ENCODE measurements at regions not wholly inside any gene's neighbourhood (a gene's known extent, or its start where the extent isn't known, plus 50 kb on each side); places are given as distances from the start of the nearest gene placed in this dataset.
"Not testable (repeated sequence)": the region's sequence is repeated elsewhere in the genome, so short reads cannot be mapped to it uniquely, and the experiment has no call there.

GRCh38 chr6:71203206-71203605 lies 85.4 kb upstream of the OGFRL1 start:
- DNase-seq (ENCODE audit: low spot score), result no peak

- no peak for DNase-seq (ENCODE audit: low spot score)
Measured at GRCh38 chr6:71204741-71205140, 83.9 kb upstream of the OGFRL1 start.

GRCh38 chr6:71205336-71205956 lies 83.2 kb upstream of the OGFRL1 start:
- no peak for DNase-seq (ENCODE audit: low spot score)

- no peak for DNase-seq (ENCODE audit: low spot score)
Measured at GRCh38 chr6:71206089-71206488, 82.5 kb upstream of the OGFRL1 start.

GRCh38 chr6:71209206-71209605 lies 79.4 kb upstream of the OGFRL1 start:
- no peak for DNase-seq (ENCODE audit: low spot score)

- no peak for DNase-seq (ENCODE audit: low spot score)
Measured at GRCh38 chr6:71209626-71210025, 79.0 kb upstream of the OGFRL1 start.

- no peak for DNase-seq (ENCODE audit: low spot score)
Measured at GRCh38 chr6:71211799-71212198, 76.8 kb upstream of the OGFRL1 start.

GRCh38 chr6:71220466-71220865 lies 68.1 kb upstream of the OGFRL1 start:
- no peak for DNase-seq (ENCODE audit: low spot score)

GRCh38 chr6:71222671-71223070 lies 65.9 kb upstream of the OGFRL1 start:
- no peak for DNase-seq (ENCODE audit: low spot score)

- no peak for DNase-seq (ENCODE audit: low spot score)
Measured at GRCh38 chr6:71224011-71224410, 64.6 kb upstream of the OGFRL1 start.

GRCh38 chr6:71226151-71226550 lies 62.5 kb upstream of the OGFRL1 start:
- no peak for DNase-seq (ENCODE audit: low spot score)

- no peak for DNase-seq (ENCODE audit: low spot score)
Measured at GRCh38 chr6:71228461-71229041, 60.1 kb upstream of the OGFRL1 start.

GRCh38 chr6:71229477-71229876 lies 59.1 kb upstream of the OGFRL1 start:
- no peak for DNase-seq (ENCODE audit: low spot score)

GRCh38 chr6:71232890-71233289 lies 55.7 kb upstream of the OGFRL1 start:
- not testable (repeated sequence) for DNase-seq (ENCODE audit: low spot score)

GRCh38 chr6:71236926-71237434 lies 51.6 kb upstream of the OGFRL1 start:
- DNase-seq (ENCODE audit: low spot score), result no peak

GRCh38 chr6:71238351-71238750 lies 50.3 kb upstream of the OGFRL1 start:
- DNase-seq (ENCODE audit: low spot score), result no peak
